ENCODE measurements at regions not wholly inside any gene's neighbourhood (a gene's known extent, or its start where the extent isn't known, plus 50 kb on each side); places are given as distances from the start of the nearest gene placed in this dataset.

GRCh38 chr5:53323943-53324642, 156.3 kb upstream of the FST start:
- no peak overlapping the region for H3K4me3 Mint-ChIP-seq
- H3K36me3 Mint-ChIP-seq: no peaks in the 10 kb centered on the region
- DNase-seq (ENCODE audit: low spot score in 2 of 2) (no peak), ATAC-seq (peak; percentile 40)
- H3K9me3 Mint-ChIP-seq: no peaks in the 10 kb centered on the region
- H3K27ac Mint-ChIP-seq: no peak overlapping the region
- no peaks in the 10 kb centered on the region for H3K4me1 Mint-ChIP-seq

GRCh38 chr5:53326424-53327153, 153.8 kb upstream of the FST start:
- Mint-ChIP-seq H3K4me1 (no peaks in the 10 kb centered on the region), H3K9me3 (no peaks in the 10 kb centered on the region), H3K27ac (no peak overlapping the region), H3K4me3 (no peak overlapping the region), H3K36me3 (no peaks in the 10 kb centered on the region)
- no peak for DNase-seq (ENCODE audit: low spot score in 2 of 2)
- ATAC-seq: no peak

- no peak overlapping the region for H3K4me3 Mint-ChIP-seq
- DNase-seq (ENCODE audit: low spot score in 2 of 2) (no peak), ATAC-seq (no peak)
- no peak overlapping the region for H3K27ac Mint-ChIP-seq
- H3K9me3 Mint-ChIP-seq: no peaks in the 10 kb centered on the region
- no peaks in the 10 kb centered on the region for H3K36me3 Mint-ChIP-seq
- H3K4me1 Mint-ChIP-seq: no peaks in the 10 kb centered on the region
Measured at GRCh38 chr5:53327811-53328334, 152.6 kb upstream of the FST start.

- no peak overlapping the region for H3K27ac Mint-ChIP-seq
- no peak for DNase-seq (ENCODE audit: low spot score in 2 of 2)
- H3K9me3 Mint-ChIP-seq: no peaks in the 10 kb centered on the region
- H3K4me3 Mint-ChIP-seq: no peak overlapping the region
- no peaks in the 10 kb centered on the region for H3K36me3 Mint-ChIP-seq
- no peaks in the 10 kb centered on the region for H3K4me1 Mint-ChIP-seq
- no peak for ATAC-seq
Measured at GRCh38 chr5:53330491-53330890, 149.9 kb upstream of the FST start.

GRCh38 chr5:53331463-53331862, 149.0 kb upstream of the FST start:
- ATAC-seq (no peak), DNase-seq (ENCODE audit: low spot score in 2 of 2) (no peak)
- no peaks in the 10 kb centered on the region for H3K36me3 Mint-ChIP-seq

GRCh38 chr5:53333160-53333559, 147.3 kb upstream of the FST start:
- ATAC-seq (no peak), DNase-seq (ENCODE audit: low spot score in 2 of 2) (no peak)
- Mint-ChIP-seq H3K4me3 (no peak overlapping the region), H3K9me3 (no peaks in the 10 kb centered on the region), H3K27ac (no peak overlapping the region), H3K4me1 (no peaks in the 10 kb centered on the region), H3K36me3 (no peaks in the 10 kb centered on the region)

More at GRCh38 chr5:53331463-53331862, 149.0 kb upstream of the FST start:
- Mint-ChIP-seq H3K4me3 (no peak overlapping the region), H3K9me3 (no peaks in the 10 kb centered on the region), H3K4me1 (no peaks in the 10 kb centered on the region), H3K27ac (no peak overlapping the region)

GRCh38 chr5:53334431-53334941, 145.9 kb upstream of the FST start:
- ATAC-seq (no peak), DNase-seq (ENCODE audit: low spot score in 2 of 2) (no peak)
- Mint-ChIP-seq H3K27ac (no peak overlapping the region), H3K4me3 (no peak overlapping the region), H3K9me3 (no peaks in the 10 kb centered on the region), H3K36me3 (no peaks in the 10 kb centered on the region), H3K4me1 (no peaks in the 10 kb centered on the region)

- Mint-ChIP-seq H3K36me3 (no peaks in the 10 kb centered on the region), H3K4me1 (no peaks in the 10 kb centered on the region), H3K4me3 (no peak overlapping the region), H3K27ac (no peak overlapping the region), H3K9me3 (no peaks in the 10 kb centered on the region)
- no peak for DNase-seq (ENCODE audit: low spot score in 2 of 2)
- ATAC-seq: no peak
Measured at GRCh38 chr5:53335115-53335514, 145.3 kb upstream of the FST start.

- H3K27ac Mint-ChIP-seq: no peak overlapping the region
- no peaks in the 10 kb centered on the region for H3K9me3 Mint-ChIP-seq
- no peak for ATAC-seq
- H3K4me1 Mint-ChIP-seq: no peaks in the 10 kb centered on the region
- no peak for DNase-seq (ENCODE audit: low spot score in 2 of 2)
- H3K4me3 Mint-ChIP-seq: no peak overlapping the region
- no peaks in the 10 kb centered on the region for H3K36me3 Mint-ChIP-seq
Measured at GRCh38 chr5:53337827-53338226, 142.6 kb upstream of the FST start.

GRCh38 chr5:53338971-53339370, 141.5 kb upstream of the FST start:
- DNase-seq (ENCODE audit: low spot score in 2 of 2): no peak
- H3K36me3 Mint-ChIP-seq: no peaks in the 10 kb centered on the region
- no peaks in the 10 kb centered on the region for H3K9me3 Mint-ChIP-seq
- ATAC-seq: no peak
- no peak overlapping the region for H3K27ac Mint-ChIP-seq
- H3K4me3 Mint-ChIP-seq: no peak overlapping the region
- no peaks in the 10 kb centered on the region for H3K4me1 Mint-ChIP-seq

GRCh38 chr5:53339962-53340540, 140.4 kb upstream of the FST start:
- Mint-ChIP-seq H3K4me1 (no peaks in the 10 kb centered on the region), H3K4me3 (no peak overlapping the region), H3K27ac (no peak overlapping the region), H3K36me3 (no peaks in the 10 kb centered on the region), H3K9me3 (no peaks in the 10 kb centered on the region)
- ATAC-seq: no peak
- no peak for DNase-seq (ENCODE audit: low spot score in 2 of 2)

- no peak for ATAC-seq
- Mint-ChIP-seq H3K4me1 (no peaks in the 10 kb centered on the region), H3K4me3 (no peak overlapping the region), H3K27ac (no peak overlapping the region), H3K36me3 (no peaks in the 10 kb centered on the region), H3K9me3 (no peaks in the 10 kb centered on the region)
- DNase-seq (ENCODE audit: low spot score in 2 of 2): no peak
Measured at GRCh38 chr5:53340956-53341750, 139.3 kb upstream of the FST start.

- Mint-ChIP-seq H3K4me3 (no peak overlapping the region), H3K9me3 (no peaks in the 10 kb centered on the region), H3K4me1 (no peaks in the 10 kb centered on the region), H3K36me3 (no peaks in the 10 kb centered on the region), H3K27ac (no peak overlapping the region)
- DNase-seq (ENCODE audit: low spot score in 2 of 2): no peak
- no peak for ATAC-seq
Measured at GRCh38 chr5:53342236-53342635, 138.2 kb upstream of the FST start.

- DNase-seq (ENCODE audit: low spot score in 2 of 2): no peak
Measured at GRCh38 chr5:53343187-53343586, 137.2 kb upstream of the FST start.

GRCh38 chr5:53350368-53350767, 130.1 kb upstream of the FST start:
- no peaks in the 10 kb centered on the region for H3K36me3 Mint-ChIP-seq

More at GRCh38 chr5:53343187-53343586, 137.2 kb upstream of the FST start:
- Mint-ChIP-seq H3K36me3 (no peaks in the 10 kb centered on the region), H3K9me3 (no peaks in the 10 kb centered on the region), H3K4me1 (no peaks in the 10 kb centered on the region), H3K4me3 (no peak overlapping the region), H3K27ac (no peak overlapping the region)
- ATAC-seq: no peak

More at GRCh38 chr5:53350368-53350767, 130.1 kb upstream of the FST start:
- no peak overlapping the region for H3K27ac Mint-ChIP-seq
- ATAC-seq (no peak), DNase-seq (ENCODE audit: low spot score in 2 of 2) (no peak)
- H3K4me3 Mint-ChIP-seq: no peak overlapping the region
- no peaks in the 10 kb centered on the region for H3K4me1 Mint-ChIP-seq
- no peaks in the 10 kb centered on the region for H3K9me3 Mint-ChIP-seq

All from stimulated activated effector memory CD8-positive, alpha-beta T cell treated with anti-CD3 and anti-CD28 coated beads, Interleukin-12 subunit alpha, Interleukin-12 subunit beta, amount 100 ng/mL, for 72 hours (primary cell).